ENCODE measurements at regions not wholly inside any gene's neighbourhood (a gene's known extent, or its start where the extent isn't known, plus 50 kb on each side); places are given as distances from the start of the nearest gene placed in this dataset.

GRCh38 chr1:78301141-78301540, 189.6 kb upstream of the PTGFR start:
- no peak overlapping the region for H3K4me3 ChIP-seq (replicated peaks in 1 of 2; ENCODE audit: low read depth in 1 of 2, low read length in 2 of 2)
- ChIA-PET POLR2A (no interaction called here), CTCF (no interaction called here), RAD21 (ENCODE audit: low non-redundant PET in 1 of 2, low total read pairs in 2 of 2, uncharacterized antibody in 2 of 2, unreplicated experiment in 2 of 2) (no interaction called here)
- DNase-seq (ENCODE audit: low read depth, low spot score) (no peak), ATAC-seq (no peak)
- no peaks in the 10 kb centered on the region for H3K9me2 ChIP-seq (ENCODE audit: insufficient read depth)
- no peak overlapping the region for H3K9ac ChIP-seq (ENCODE audit: low read length)
- no peaks in the 10 kb centered on the region for H3K27me3 ChIP-seq (ENCODE audit: insufficient read depth, low read length)
- H2AFZ ChIP-seq (ENCODE audit: low read depth, low read length, poor library complexity, severe bottlenecking), result no peak overlapping the region
- no peaks in the 10 kb centered on the region for H3K4me1 ChIP-seq (ENCODE audit: control insufficient read depth in 1 of 2, insufficient read depth in 2 of 2, low read length in 2 of 2)
- H3K36me3 ChIP-seq (ENCODE audit: control insufficient read depth in 1 of 2, insufficient read depth in 2 of 2, low read length in 2 of 2), result no peaks in the 10 kb centered on the region
- H3K4me2 ChIP-seq (ENCODE audit: low read length), result no peak overlapping the region
- no peaks in the 10 kb centered on the region; the same call in 1 of the 2 replicates for H4K20me1 ChIP-seq (ENCODE audit: insufficient read depth)
- H3K9me3 ChIP-seq (ENCODE audit: control insufficient read depth in 1 of 2, insufficient read depth in 1 of 2, low read depth in 1 of 2, low read length in 2 of 2), result no peaks in the 10 kb centered on the region
- BruUV-seq (replicated peaks), result no TSS peak
- intact Hi-C loops (cut with micrococcal nuclease), result no loop called here
- H3K79me2 ChIP-seq (ENCODE audit: insufficient read depth, low read length), result no peaks in the 10 kb centered on the region
- H3K27ac ChIP-seq (ENCODE audit: low read depth, low read length), result no peak overlapping the region
- no peak for TF ChIP-seq POLR2AphosphoS5 (IDR thresholded peaks at IDR 0.05; ENCODE audit: low read depth, low read length)
- no peak for TF ChIP-seq REST (IDR thresholded peaks at IDR 0.05; ENCODE audit: low read depth)
- TF ChIP-seq ATF3 (IDR thresholded peaks at IDR 0.05), result no peak
- no peak for TF ChIP-seq RAD21 (IDR thresholded peaks at IDR 0.05; ENCODE audit: low read depth)
- TF ChIP-seq ZBTB33 (IDR thresholded peaks at IDR 0.05; ENCODE audit: extremely low read depth, insufficient replicate concordance, low read length), result no peak
- TF ChIP-seq SIN3A (IDR thresholded peaks at IDR 0.05; ENCODE audit: low read depth), result no peak
- TF ChIP-seq EGR1 (IDR thresholded peaks at IDR 0.05; ENCODE audit: low read depth), result no peak
- TF ChIP-seq POLR2A (IDR thresholded peaks at IDR 0.05; ENCODE audit: borderline replicate concordance, extremely low read depth, insufficient read depth, insufficient read length), result no peak
- no peak for TF ChIP-seq EZH2 (IDR thresholded peaks at IDR 0.05)
- no peak for TF ChIP-seq ELF1 (IDR thresholded peaks at IDR 0.05; ENCODE audit: borderline replicate concordance, low read depth)
- no peak for TF ChIP-seq CBX3 (IDR thresholded peaks at IDR 0.05; ENCODE audit: low read depth)
- TF ChIP-seq SRF (IDR thresholded peaks at IDR 0.05; ENCODE audit: low read depth), result no peak
- no peak for TF ChIP-seq CTCF (IDR thresholded peaks at IDR 0.05 in 2 of 3, conservative IDR thresholded peaks at IDR 0.05 in 1 of 3; ENCODE audit: borderline replicate concordance in 1 of 3, insufficient read depth in 1 of 3, low read depth in 2 of 3, low read length in 2 of 3)
- no peak for TF ChIP-seq SP1 (IDR thresholded peaks at IDR 0.05; ENCODE audit: low read depth)
- no peak for TF ChIP-seq JUND (IDR thresholded peaks at IDR 0.05)
- TF ChIP-seq MAX (IDR thresholded peaks at IDR 0.05), result no peak
- TF ChIP-seq ZNF274 (IDR thresholded peaks at IDR 0.05; ENCODE audit: low read depth, low read length), result no peak
- TF ChIP-seq CEBPB (IDR thresholded peaks at IDR 0.05; ENCODE audit: low read depth), result no peak

All from HCT116 (cell line).